Right cardiac atrium (tissue), 5 donors: ENCODE measurements at regions not wholly inside any gene's neighbourhood (a gene's known extent, or its start where the extent isn't known, plus 50 kb on each side); places are given as distances from the start of the nearest gene placed in this dataset.

Source experiments
- ATAC-seq, 2 donors: fragments of 200-7000 bp; cut with Tn5 transposase; one replicate each; pipeline versions ENCODE4 v1.8.0 to v1.9.1; 2020; ENCODE audit warnings: moderate library complexity in 2 of 2, mild to moderate bottlenecking in 1 of 2
- DNase-seq, 3 donors: peaks; one replicate each; pipeline ENCODE4 v3.0.0-alpha.2; 2020
- H3K27ac ChIP-seq: one replicate; pipeline ENCODE4 v1.5.1; 2013; ENCODE audit warnings: mild to moderate bottlenecking, low read length, control low read depth, moderate library complexity
- H3K27me3 ChIP-seq: one replicate; pipeline ENCODE4 v1.6.1; 2013; ENCODE audit not compliant: control insufficient read depth, insufficient read depth
- H3K4me1 ChIP-seq: one replicate; pipeline ENCODE4 v1.6.1; 2013; ENCODE audit warnings: low read length; ENCODE audit not compliant: control insufficient read depth, insufficient read depth
- H3K4me3 ChIP-seq: one replicate; pipeline ENCODE4 v1.5.1; 2013; ENCODE audit warnings: low read length, control low read depth
- H3K9me3 ChIP-seq: one replicate; pipeline ENCODE4 v1.6.1; 2013; ENCODE audit warnings: low read length; ENCODE audit not compliant: control insufficient read depth
- WGBS: extraction: QIAGEN DNeasy Blood & Tissue Kit; methylation state at CpG from one replicate; pipeline ENCODE4 v1.1.7; 2013; 5-methylcytosine and 5-hydroxymethylcytosine counted together
- intact Hi-C, 4 donors: fragments of 100-400 bp; cut with DNase I; formaldehyde crosslinking; loops; one replicate each; pipeline versions ENCODE4 v1.11.0 to v1.14.0; 2022 to 2023
- donor health status: healthy with polysubstance abuse.
- donor health status: DM: no; HTN: yes; CAD: no.
- donor health status: DM: no; HTN: no; CAD: no.
- donor health status: DM: no; HTN: yes; CAD: no; lungs with severe emphysema.
- donor health status: DM: yes; HTN: yes; CAD: no.

- Histone ChIP-seq H3K4me1 (no peaks in the 10 kb centered on the region), H3K9me3 (no peaks in the 10 kb centered on the region), H3K27me3 (no peaks in the 10 kb centered on the region), H3K4me3 (no peak overlapping the region), H3K27ac (no peak overlapping the region)
- DNase-seq (no peak), ATAC-seq (no peak)
- 76% methylated on average over 2 of the region's 2 CpGs for WGBS
- intact Hi-C loops = no loop called here
Observed at GRCh38 chr7:47204709-47205108, 377.2 kb downstream of the TNS3 start.

GRCh38 chr7:47202146-47202783 is 379.6 kb downstream of the TNS3 start:
- intact Hi-C loops = no loop called here
- H3K27me3 ChIP-seq = no peaks in the 10 kb centered on the region

GRCh38 chr7:47198159-47198558 is 383.8 kb downstream of the TNS3 start:
- no peaks in the 10 kb centered on the region for H3K9me3 ChIP-seq
- no peak overlapping the region for H3K4me3 ChIP-seq
- H3K4me1 ChIP-seq = no peaks in the 10 kb centered on the region
- intact Hi-C loops = no loop called here
- DNase-seq = no peak
- no peak overlapping the region for H3K27ac ChIP-seq
- no peaks in the 10 kb centered on the region for H3K27me3 ChIP-seq
- ATAC-seq = peak in 1 of 2 donors; percentile 14
- 96% methylated on average over 1 of the region's 1 CpG for WGBS

More at GRCh38 chr7:47202146-47202783, 379.6 kb downstream of the TNS3 start:
- peak in 1 of 2 donors; percentile 45 for ATAC-seq
- H3K27ac ChIP-seq = no peak overlapping the region
- 67% methylated on average over 7 of the region's 7 CpGs for WGBS
- H3K4me3 ChIP-seq = no peak overlapping the region
- no peaks in the 10 kb centered on the region for H3K9me3 ChIP-seq
- no peaks in the 10 kb centered on the region for H3K4me1 ChIP-seq
- DNase-seq = no peak

GRCh38 chr7:47197486-47197885 is 384.4 kb downstream of the TNS3 start:
- intact Hi-C loops = no loop called here
- no peak for DNase-seq
- H3K4me1 ChIP-seq = no peaks in the 10 kb centered on the region
- H3K27ac ChIP-seq = no peak overlapping the region
- no peak overlapping the region for H3K4me3 ChIP-seq
- H3K27me3 ChIP-seq = no peaks in the 10 kb centered on the region
- ATAC-seq = no peak
- WGBS = 58% methylated on average over 2 of the region's 2 CpGs
- no peaks in the 10 kb centered on the region for H3K9me3 ChIP-seq

- DNase-seq (no peak), ATAC-seq (no peak)
- H3K4me3 ChIP-seq = no peak overlapping the region
- no peaks in the 10 kb centered on the region for H3K4me1 ChIP-seq
- H3K27me3 ChIP-seq = no peaks in the 10 kb centered on the region
- no peak overlapping the region for H3K27ac ChIP-seq
- H3K9me3 ChIP-seq = no peaks in the 10 kb centered on the region
- WGBS = 64% methylated on average over 3 of the region's 3 CpGs
- intact Hi-C loops = no loop called here
Observed at GRCh38 chr7:47196737-47197136, 385.2 kb downstream of the TNS3 start.

GRCh38 chr7:47196106-47196645 is 385.7 kb downstream of the TNS3 start:
- intact Hi-C loops = no loop called here
- DNase-seq (no peak), ATAC-seq (no peak)
- H3K27ac ChIP-seq = no peak overlapping the region
- H3K9me3 ChIP-seq = no peaks in the 10 kb centered on the region
- no peak overlapping the region for H3K4me3 ChIP-seq
- 89% methylated on average over 3 of the region's 3 CpGs for WGBS
- no peaks in the 10 kb centered on the region for H3K4me1 ChIP-seq
- no peaks in the 10 kb centered on the region for H3K27me3 ChIP-seq

- Histone ChIP-seq H3K4me3 (no peak overlapping the region), H3K27ac (no peak overlapping the region), H3K27me3 (no peaks in the 10 kb centered on the region), H3K4me1 (peaks cover 4% of the 10 kb centered on the region), H3K9me3 (no peaks in the 10 kb centered on the region)
- no peak for DNase-seq
- ATAC-seq = no peak
- 94% methylated on average over 6 of the region's 6 CpGs for WGBS
- intact Hi-C loops = no loop called here
Observed at GRCh38 chr7:47195641-47196040, 386.3 kb downstream of the TNS3 start.

GRCh38 chr7:47194516-47195057 is 387.3 kb downstream of the TNS3 start:
- no peak for DNase-seq
- intact Hi-C loops = no loop called here
- no peak for ATAC-seq
- Histone ChIP-seq H3K9me3 (no peaks in the 10 kb centered on the region), H3K4me3 (no peak overlapping the region), H3K27me3 (no peaks in the 10 kb centered on the region), H3K27ac (no peak overlapping the region), H3K4me1 (peaks cover 4% of the 10 kb centered on the region)
- 90% methylated on average over 7 of the region's 7 CpGs for WGBS

GRCh38 chr7:47192978-47193377 is 388.9 kb downstream of the TNS3 start:
- ATAC-seq (no peak), DNase-seq (no peak)
- 80% methylated on average over 4 of the region's 4 CpGs for WGBS
- H3K27me3 ChIP-seq = no peaks in the 10 kb centered on the region
- intact Hi-C loops = no loop called here
- H3K4me3 ChIP-seq = no peak overlapping the region
- no peak overlapping the region for H3K27ac ChIP-seq
- H3K4me1 ChIP-seq = peaks cover 4% of the 10 kb centered on the region
- H3K9me3 ChIP-seq = no peaks in the 10 kb centered on the region

GRCh38 chr7:47191876-47192291 is 390.0 kb downstream of the TNS3 start:
- intact Hi-C loops = no loop called here
- H3K4me3 ChIP-seq = no peak overlapping the region
- ATAC-seq = peak in 1 of 2 donors; percentile 20
- no peak overlapping the region for H3K27ac ChIP-seq
- peaks cover 4% of the 10 kb centered on the region for H3K4me1 ChIP-seq
- peak in 1 of 3 donors; percentile 62 for DNase-seq
- H3K27me3 ChIP-seq = no peaks in the 10 kb centered on the region
- 86% methylated on average over 9 of the region's 9 CpGs for WGBS
- H3K9me3 ChIP-seq = no peaks in the 10 kb centered on the region

GRCh38 chr7:47191316-47191715 is 390.6 kb downstream of the TNS3 start:
- 68% methylated on average over 2 of the region's 2 CpGs for WGBS
- Histone ChIP-seq H3K4me1 (peaks cover 4% of the 10 kb centered on the region), H3K9me3 (no peaks in the 10 kb centered on the region), H3K27ac (no peak overlapping the region), H3K27me3 (no peaks in the 10 kb centered on the region), H3K4me3 (no peak overlapping the region)
- ATAC-seq = peak in 1 of 2 donors; percentile 20
- intact Hi-C loops = no loop called here
- DNase-seq = no peak
